ENCODE measurements at regions not wholly inside any gene's neighbourhood (a gene's known extent, or its start where the extent isn't known, plus 50 kb on each side); places are given as distances from the start of the nearest gene placed in this dataset.

GRCh38 chr3:150222691-150223489, 185.2 kb upstream of the TSC22D2 start:
- no peak for FAIRE-seq

GRCh38 chr3:150221904-150222523, 186.1 kb upstream of the TSC22D2 start:
- no peak for DNase-seq (ENCODE audit: low spot score in 2 of 2)

More at GRCh38 chr3:150222691-150223489, 185.2 kb upstream of the TSC22D2 start:
- DNase-seq (ENCODE audit: low spot score in 2 of 2): no peak

GRCh38 chr3:150220799-150221198, 187.3 kb upstream of the TSC22D2 start:
- FAIRE-seq (no peak), DNase-seq (ENCODE audit: low spot score in 2 of 2) (no peak)

More at GRCh38 chr3:150221904-150222523, 186.1 kb upstream of the TSC22D2 start:
- FAIRE-seq: no peak

- DNase-seq (ENCODE audit: low spot score in 2 of 2): no peak
- FAIRE-seq: no peak
Observed at GRCh38 chr3:150220041-150220440, 188.1 kb upstream of the TSC22D2 start.

- no peak for FAIRE-seq
- no peak for DNase-seq (ENCODE audit: low spot score in 2 of 2)
Observed at GRCh38 chr3:150218841-150219240, 189.3 kb upstream of the TSC22D2 start.

GRCh38 chr3:150218236-150218635, 189.9 kb upstream of the TSC22D2 start:
- FAIRE-seq: no peak
- no peak for DNase-seq (ENCODE audit: low spot score in 2 of 2)

GRCh38 chr3:150217691-150218090, 190.4 kb upstream of the TSC22D2 start:
- FAIRE-seq (no peak), DNase-seq (ENCODE audit: low spot score in 2 of 2) (no peak)

- FAIRE-seq (no peak), DNase-seq (ENCODE audit: low spot score in 2 of 2) (no peak)
Observed at GRCh38 chr3:150216866-150217600, 191.1 kb upstream of the TSC22D2 start.

GRCh38 chr3:150216041-150216811, 191.9 kb upstream of the TSC22D2 start:
- FAIRE-seq (no peak), DNase-seq (ENCODE audit: low spot score in 2 of 2) (no peak)

GRCh38 chr3:150215616-150216015, 192.5 kb upstream of the TSC22D2 start:
- no peak for FAIRE-seq
- DNase-seq (ENCODE audit: low spot score in 2 of 2): no peak

- DNase-seq (ENCODE audit: low spot score in 2 of 2): no peak
- FAIRE-seq: no peak
Observed at GRCh38 chr3:150213577-150213976, 194.5 kb upstream of the TSC22D2 start.

- DNase-seq (ENCODE audit: low spot score in 2 of 2) (no peak), FAIRE-seq (no peak)
Observed at GRCh38 chr3:150210461-150211110, 197.5 kb upstream of the TSC22D2 start.

- no peak for FAIRE-seq
- no peak for DNase-seq (ENCODE audit: low spot score in 2 of 2)
Observed at GRCh38 chr3:150203273-150203672, 204.8 kb upstream of the TSC22D2 start.

- no peak for FAIRE-seq
- DNase-seq (ENCODE audit: low spot score in 2 of 2): no peak
Observed at GRCh38 chr3:150202711-150203110, 205.4 kb upstream of the TSC22D2 start.

GRCh38 chr3:150194957-150195356, 213.1 kb upstream of the TSC22D2 start:
- FAIRE-seq: no peak

GRCh38 chr3:150194513-150194912, 213.6 kb upstream of the TSC22D2 start:
- no peak for FAIRE-seq
- DNase-seq (ENCODE audit: low spot score in 2 of 2): no peak

More at GRCh38 chr3:150194957-150195356, 213.1 kb upstream of the TSC22D2 start:
- DNase-seq (ENCODE audit: low spot score in 2 of 2): no peak

GRCh38 chr3:150184426-150185071, 213.9 kb upstream of the PFN2 start:
- FAIRE-seq (no peak), DNase-seq (ENCODE audit: low spot score in 2 of 2) (no peak)

GRCh38 chr3:150183678-150184425, 213.2 kb upstream of the PFN2 start:
- FAIRE-seq: no peak

GRCh38 chr3:150180334-150180733, 209.6 kb upstream of the PFN2 start:
- DNase-seq (ENCODE audit: low spot score in 2 of 2) (no peak), FAIRE-seq (no peak)

More at GRCh38 chr3:150183678-150184425, 213.2 kb upstream of the PFN2 start:
- DNase-seq (ENCODE audit: low spot score in 2 of 2): peak; percentile 17 to 61

Data from frontal cortex (tissue), 3 donors.